OCI-LY7 (cell line): ENCODE measurements at regions not wholly inside any gene's neighbourhood (a gene's known extent, or its start where the extent isn't known, plus 50 kb on each side); places are given as distances from the start of the nearest gene placed in this dataset.

ENCODE experiments used
- BruUV-seq: library from RNA; stranded (reverse); fragments of 400-500 nt; replicated peaks from 2 replicates; lab custom pipeline; 2021; lab: Mats Ljungman, UMichigan
- CTCF ChIA-PET: fragments of 300-600 bp; sonication (Branson Sonifier 250); formaldehyde crosslinking; loops from one replicate; lab custom pipeline; 2022; ENCODE audit warnings: antibody characterized with exemption; ENCODE audit not compliant: unreplicated experiment; lab: Charles Lee
- POLR2A ChIA-PET: fragments of 300-600 bp; sonication (Branson Sonifier 250); formaldehyde crosslinking; loops from one replicate; lab custom pipeline; 2022; ENCODE audit warnings: antibody characterized with exemption; lab: Charles Lee
- DNase-seq: peaks from one replicate; pipeline ENCODE4 v3.0.0-alpha.2; 2015; ENCODE audit warnings: low spot score
- H2AFZ ChIP-seq: fragments of 200-600 bp; sonication (generic), shearing (Covaris generic); 2 replicates; pipeline ENCODE4 v1.6.1; 2014; ENCODE audit warnings: mild to moderate bottlenecking, antibody characterized with exemption, low read length, moderate library complexity
- H3K27ac ChIP-seq: fragments of 200-600 bp; sonication (generic); 2 replicates; pipeline ENCODE4 v1.5.1; 2014; ENCODE audit warnings: mixed run types, low read depth, mild to moderate bottlenecking, moderate library complexity, low read length, inconsistent platforms; ENCODE audit not compliant: poor library complexity, severe bottlenecking
- H3K36me3 ChIP-seq: fragments of 200-600 bp; sonication (generic); 2 replicates; pipeline ENCODE4 v1.6.1; 2014; ENCODE audit warnings: mild to moderate bottlenecking, antibody characterized with exemption, low read length, moderate library complexity, mixed read lengths; ENCODE audit not compliant: insufficient read depth
- H3K4me1 ChIP-seq: fragments of 200-600 bp; sonication (generic); 2 replicates; pipeline ENCODE4 v1.5.1; 2014; ENCODE audit warnings: mild to moderate bottlenecking, low read length; ENCODE audit not compliant: insufficient read depth, poor library complexity, severe bottlenecking
- H3K4me2 ChIP-seq: fragments of 200-600 bp; sonication (generic); 2 replicates; pipeline ENCODE4 v1.6.1; 2014; ENCODE audit warnings: mild to moderate bottlenecking, low read length
- H3K4me3 ChIP-seq: fragments of 200-600 bp; sonication (generic); 2 replicates; pipeline ENCODE4 v1.5.1; 2014; ENCODE audit warnings: mild to moderate bottlenecking, low read depth, low read length; ENCODE audit not compliant: poor library complexity, severe bottlenecking
- H3K79me2 ChIP-seq: fragments of 200-600 bp; sonication (generic); 2 replicates; pipeline ENCODE4 v1.6.1; 2016; ENCODE audit warnings: low read depth, mild to moderate bottlenecking, low read length, moderate library complexity, mixed read lengths; ENCODE audit not compliant: insufficient read depth
- H3K9me2 ChIP-seq: fragments of 200-600 bp; sonication (generic); 2 replicates; pipeline ENCODE4 v1.6.1; 2016; ENCODE audit warnings: mild to moderate bottlenecking, low read length, mixed read lengths; ENCODE audit not compliant: insufficient read depth
- H3K9me3 ChIP-seq: fragments of 200-600 bp; sonication (generic); 2 replicates; pipeline ENCODE4 v1.6.1; 2014; ENCODE audit warnings: mild to moderate bottlenecking, mixed run types, low read length, mixed read lengths
- H4K20me1 ChIP-seq: fragments of 200-600 bp; sonication (generic); 2 replicates; pipeline ENCODE4 v1.6.1; 2014; ENCODE audit warnings: mild to moderate bottlenecking, antibody characterized with exemption, low read length, moderate library complexity, mixed read lengths; ENCODE audit not compliant: insufficient read depth
- CTCF ChIP-seq: fragments of 200-600 bp; sonication (generic); conservative IDR thresholded peaks from 2 replicates; pipeline ENCODE4 v1.5.1; 2014; ENCODE audit warnings: mild to moderate bottlenecking, antibody characterized with exemption, low read length, moderate library complexity, mixed read lengths
- EZH2phosphoT487 ChIP-seq: fragments of 200-600 bp; sonication (generic); IDR thresholded peaks from 2 replicates; pipeline ENCODE4 v1.6.1; 2018; ENCODE audit warnings: low read depth, borderline replicate concordance, mild to moderate bottlenecking, mixed run types, antibody characterized with exemption, low read length, moderate library complexity, mixed read lengths
- intact Hi-C: fragments of 100-400 bp; cut with micrococcal nuclease; formaldehyde crosslinking; loops from one replicate; pipeline ENCODE4 v1.10.0; 2022; ENCODE audit not compliant: unreplicated experiment

GRCh38 chr12:19035536-19035935 is 94.0 kb upstream of the PLEKHA5 start:
- no peaks in the 10 kb centered on the region for H3K4me1 ChIP-seq
- H3K4me3 ChIP-seq: no peak overlapping the region
- no peaks in the 10 kb centered on the region for H3K9me3 ChIP-seq
- intact Hi-C loops: no loop called here
- no peaks in the 10 kb centered on the region for H3K36me3 ChIP-seq
- DNase-seq: no peak
- ChIA-PET POLR2A (interaction anchor here (0.6 kb wide), 1 partner anchor 68 kb away, joined by 5 read pairs; no protein-coding TSS in a partner anchor), CTCF (no interaction called here)
- TF ChIP-seq CTCF (no peak), EZH2phosphoT487 (no peak)
- no peaks in the 10 kb centered on the region for H4K20me1 ChIP-seq
- no TSS peak for BruUV-seq
- no peak overlapping the region for H3K4me2 ChIP-seq
- H3K27ac ChIP-seq: no peak overlapping the region
- no peaks in the 10 kb centered on the region for H3K9me2 ChIP-seq
- no peaks in the 10 kb centered on the region for H3K79me2 ChIP-seq
- no peak overlapping the region for H2AFZ ChIP-seq

- H4K20me1 ChIP-seq: no peaks in the 10 kb centered on the region
- ChIA-PET CTCF (no interaction called here), POLR2A (interaction anchor here (0.6 kb wide), 1 partner anchor 256 kb away, joined by 3 read pairs; no protein-coding TSS in a partner anchor)
- BruUV-seq: no TSS peak
- no peaks in the 10 kb centered on the region for H3K4me1 ChIP-seq
- no peaks in the 10 kb centered on the region for H3K36me3 ChIP-seq
- no peak overlapping the region for H2AFZ ChIP-seq
- H3K27ac ChIP-seq: no peak overlapping the region
- H3K79me2 ChIP-seq: no peaks in the 10 kb centered on the region
- H3K9me2 ChIP-seq: no peaks in the 10 kb centered on the region
- no peak overlapping the region for H3K4me3 ChIP-seq
- no peak overlapping the region for H3K4me2 ChIP-seq
- no peak for TF ChIP-seq CTCF
- H3K9me3 ChIP-seq: no peaks in the 10 kb centered on the region
- no peak for DNase-seq
- intact Hi-C loops: no loop called here
These were observed 92.7 kb upstream of the PLEKHA5 start for GRCh38 chr12:19036673-19037357.

- H3K36me3 ChIP-seq: no peaks in the 10 kb centered on the region
- DNase-seq: no peak
- no TSS peak for BruUV-seq
- CTCF ChIA-PET: no interaction called here
- H3K9me3 ChIP-seq: no peaks in the 10 kb centered on the region
- TF ChIP-seq CTCF (no peak), EZH2phosphoT487 (no peak)
- H4K20me1 ChIP-seq: no peaks in the 10 kb centered on the region
- no peaks in the 10 kb centered on the region for H3K9me2 ChIP-seq
- H3K4me3 ChIP-seq: no peak overlapping the region
- no peak overlapping the region for H3K4me2 ChIP-seq
- no peaks in the 10 kb centered on the region for H3K4me1 ChIP-seq
- no peak overlapping the region for H2AFZ ChIP-seq
- no peaks in the 10 kb centered on the region for H3K79me2 ChIP-seq
- POLR2A ChIA-PET: no interaction called here
- H3K27ac ChIP-seq: no peak overlapping the region
- intact Hi-C loops: no loop called here
These were observed 91.3 kb upstream of the PLEKHA5 start for GRCh38 chr12:19038209-19038608.
